H1 (cell line): ENCODE measurements at regions not wholly inside any gene's neighbourhood (a gene's known extent, or its start where the extent isn't known, plus 50 kb on each side); places are given as distances from the start of the nearest gene placed in this dataset.

Source experiments
- CTCF ChIA-PET: fragments of 300-600 bp; sonication (Branson Sonifier 250); formaldehyde crosslinking; loops from one replicate; lab custom pipeline; 2021; ENCODE audit not compliant: partially characterized antibody; lab: Charles Lee
- POLR2A ChIA-PET: fragments of 300-600 bp; sonication (Branson Sonifier 250); formaldehyde crosslinking; loops from one replicate; lab custom pipeline; 2021; ENCODE audit warnings: inconsistent platforms; ENCODE audit not compliant: partially characterized antibody; lab: Charles Lee
- DNase-seq, 2 experiments: peaks; one replicate each; pipeline versions ENCODE4 v3.0.0 to v3.0.0-alpha.2; 2010 to 2022; ENCODE audit warnings: low spot score in 2 of 2, low read depth in 1 of 2, mixed read lengths in 1 of 2
- FAIRE-seq: peaks from 2 replicates; lab custom pipeline; 2011; peaks lifted over from hg19 to GRCh38; lab: Jason Lieb, UNC
- H2AFZ ChIP-seq: 2 replicates; pipeline ENCODE4 v1.8.1; 2012; ENCODE audit warnings: low read length, inconsistent platforms
- H2AK5ac ChIP-seq: 2 replicates; pipeline ENCODE4 v1.6.1; 2013; ENCODE audit warnings: low read depth, low read length
- H2BK120ac ChIP-seq: replicated peaks from 2 replicates; pipeline ENCODE3; 2013; ENCODE audit warnings: low read depth, low read length, inconsistent platforms
- H2BK12ac ChIP-seq: 2 replicates; pipeline ENCODE4 v1.6.1; 2013; ENCODE audit warnings: low read depth, low read length
- H2BK15ac ChIP-seq: 2 replicates; pipeline ENCODE4 v1.6.1; 2013; ENCODE audit warnings: low read length
- H2BK20ac ChIP-seq: 2 replicates; pipeline ENCODE4 v1.6.1; 2013; ENCODE audit warnings: low read length
- H2BK5ac ChIP-seq: 2 replicates; pipeline ENCODE4 v1.6.1; 2013; ENCODE audit warnings: low read depth, low read length
- H3K14ac ChIP-seq: 2 replicates; pipeline ENCODE4 v1.6.1; 2013; ENCODE audit warnings: inconsistent platforms; ENCODE audit not compliant: insufficient read length
- H3K18ac ChIP-seq: 2 replicates; pipeline ENCODE4 v1.6.1; 2013; ENCODE audit warnings: low read length; ENCODE audit errors: extremely low read depth
- H3K23ac ChIP-seq: 2 replicates; pipeline ENCODE4 v1.6.1; 2013; ENCODE audit warnings: inconsistent platforms; ENCODE audit not compliant: insufficient read length
- H3K23me2 ChIP-seq: 2 replicates; pipeline ENCODE4 v1.6.1; 2013; ENCODE audit warnings: low read depth, low read length
- H3K27ac ChIP-seq: 2 replicates; pipeline ENCODE4 v1.6.1; 2011; ENCODE audit warnings: low read depth, low read length, inconsistent platforms
- H3K27me3 ChIP-seq, 4 experiments: replicated peaks in 1 of 4; 1 replicate in 1 of 4; 2 replicates in 3 of 4; pipeline versions ENCODE4 v1.6.1 to v1.8.1; 2011 to 2013; ENCODE audit warnings: low read length in 3 of 4, mild to moderate bottlenecking in 3 of 4, inconsistent platforms in 2 of 4, mixed read lengths in 2 of 4, moderate library complexity in 1 of 4; ENCODE audit not compliant: control insufficient read depth in 3 of 4, insufficient read depth in 3 of 4; ENCODE audit errors: extremely low read depth in 1 of 4
- H3K36me3 ChIP-seq, 4 experiments: 2 replicates each; pipeline versions ENCODE4 v1.6.1 to v1.8.1; 2011 to 2013; ENCODE audit warnings: mild to moderate bottlenecking in 4 of 4, low read length in 3 of 4, moderate library complexity in 2 of 4, control low read depth in 1 of 4, inconsistent platforms in 1 of 4; ENCODE audit not compliant: insufficient read depth in 4 of 4, control insufficient read depth in 2 of 4
- H3K4ac ChIP-seq: replicated peaks from 2 replicates; pipeline ENCODE3; 2013; ENCODE audit warnings: low read length, low read depth, mixed read lengths, inconsistent platforms; ENCODE audit not compliant: insufficient read length
- H3K4me1 ChIP-seq, 4 experiments: replicated peaks in 1 of 4; 1 replicate in 1 of 4; 2 replicates in 3 of 4; pipeline versions ENCODE4 v1.6.1 to v1.8.1; 2011 to 2013; ENCODE audit warnings: low read length in 3 of 4, inconsistent platforms in 2 of 4, mixed read lengths in 1 of 4; ENCODE audit not compliant: insufficient read depth in 4 of 4, control insufficient read depth in 3 of 4
- H3K4me2 ChIP-seq, 2 experiments: 2 replicates each; pipeline versions ENCODE4 v1.6.1 to v1.8.1; 2011 to 2013; ENCODE audit warnings: low read depth in 2 of 2, low read length in 2 of 2, control low read depth in 1 of 2, inconsistent platforms in 1 of 2, mild to moderate bottlenecking in 1 of 2; ENCODE audit not compliant: insufficient read depth in 1 of 2
- H3K4me3 ChIP-seq, 4 experiments: fragments of 200-600, 300-600 bp in 1 of 4; sonication (generic), shearing (Covaris generic), sonication (Bioruptor Twin) in 1 of 4; 2 replicates each; pipeline versions ENCODE4 v1.5.1 to v1.8.1; 2011 to 2016; ENCODE audit warnings: low read length in 4 of 4, low read depth in 3 of 4, control low read depth in 2 of 4, inconsistent platforms in 2 of 4, mild to moderate bottlenecking in 2 of 4, mixed read lengths in 1 of 4, moderate library complexity in 1 of 4; ENCODE audit not compliant: insufficient read depth in 2 of 4; ENCODE audit errors: extremely low read depth in 1 of 4
- H3K56ac ChIP-seq: replicated peaks from 2 replicates; pipeline ENCODE3; 2013; ENCODE audit warnings: low read depth, mild to moderate bottlenecking, mixed read lengths, low read length, inconsistent platforms; ENCODE audit not compliant: insufficient read length
- H3K79me1 ChIP-seq: 2 replicates; pipeline ENCODE4 v1.6.1; 2013; ENCODE audit warnings: low read depth, low read length, control low read depth
- H3K79me2 ChIP-seq, 2 experiments: 2 replicates each; pipeline versions ENCODE4 v1.6.1 to v1.8.1; 2012 to 2013; ENCODE audit warnings: low read length in 2 of 2, mild to moderate bottlenecking in 2 of 2, inconsistent platforms in 1 of 2; ENCODE audit not compliant: insufficient read depth in 2 of 2, control insufficient read depth in 1 of 2
- H3K9ac ChIP-seq, 4 experiments: replicated peaks in 1 of 4; 1 replicate in 1 of 4; 2 replicates in 3 of 4; pipeline versions ENCODE4 v1.6.1 to v1.8.1; 2011 to 2013; ENCODE audit warnings: low read depth in 3 of 4, low read length in 3 of 4, control low read depth in 2 of 4, mild to moderate bottlenecking in 2 of 4, moderate library complexity in 2 of 4, inconsistent platforms in 1 of 4; ENCODE audit errors: extremely low read depth in 1 of 4
- H3K9me3 ChIP-seq, 2 experiments: 2 replicates each; pipeline versions ENCODE4 v1.6.1 to v1.8.1; 2012 to 2013; ENCODE audit warnings: mild to moderate bottlenecking in 2 of 2, moderate library complexity in 2 of 2, control low read depth in 1 of 2, inconsistent platforms in 1 of 2, low read depth in 1 of 2, low read length in 1 of 2, mixed read lengths in 1 of 2; ENCODE audit not compliant: insufficient read depth in 2 of 2
- H4K20me1 ChIP-seq, 2 experiments: replicated peaks in 1 of 2; 2 replicates each; pipeline versions ENCODE3 to v1.8.1; 2011 to 2013; ENCODE audit warnings: inconsistent platforms in 2 of 2, low read length in 2 of 2, mild to moderate bottlenecking in 1 of 2; ENCODE audit not compliant: insufficient read depth in 2 of 2, control insufficient read depth in 1 of 2
- H4K5ac ChIP-seq: 2 replicates; pipeline ENCODE4 v1.6.1; 2013; ENCODE audit warnings: low read length, low read depth, mixed read lengths, inconsistent platforms; ENCODE audit not compliant: insufficient read length
- H4K8ac ChIP-seq: 2 replicates; pipeline ENCODE4 v1.8.0; 2013; ENCODE audit warnings: mild to moderate bottlenecking, moderate library complexity, low read length, inconsistent platforms; ENCODE audit not compliant: insufficient read depth; ENCODE audit errors: extremely low read depth
- H4K91ac ChIP-seq: replicated peaks from 2 replicates; pipeline ENCODE3; 2013; ENCODE audit warnings: low read length, mixed read lengths, inconsistent platforms; ENCODE audit not compliant: insufficient read length
- ASH2L ChIP-seq: fragments of 200-600, 300-600 bp; sonication (generic); IDR thresholded peaks from one replicate; pipeline ENCODE4 v1.7.1; 2017; ENCODE audit warnings: low read length
- BACH1 ChIP-seq: IDR thresholded peaks from 2 replicates; pipeline ENCODE4 v1.6.1; 2012; ENCODE audit warnings: low read length, improper control_type of control experiment
- CBX5 ChIP-seq: fragments of 300-800, 300-1000 bp; sonication (generic); IDR thresholded peaks from 2 replicates; pipeline ENCODE4 v1.7.1; 2016; ENCODE audit warnings: antibody characterized with exemption, low read length, low read depth
- CHD1 ChIP-seq: IDR thresholded peaks from 2 replicates; pipeline ENCODE4 v1.6.1; 2012; ENCODE audit warnings: low read depth, low read length, improper control_type of control experiment
- CTBP2 ChIP-seq: IDR thresholded peaks from 2 replicates; pipeline ENCODE4 v1.7.0; 2011; ENCODE audit warnings: borderline replicate concordance, mild to moderate bottlenecking, moderate library complexity, mixed read lengths, low read length; ENCODE audit not compliant: insufficient read depth, insufficient read length
- EP300 ChIP-seq, 2 experiments: IDR thresholded peaks; 1 replicate in 1 of 2; 2 replicates in 1 of 2; pipeline ENCODE4 v1.6.1; 2011 to 2012; ENCODE audit warnings: low read depth in 2 of 2, low read length in 2 of 2, mild to moderate bottlenecking in 2 of 2, borderline replicate concordance in 1 of 2, inconsistent platforms in 1 of 2, moderate library complexity in 1 of 2
- GABPA ChIP-seq: IDR thresholded peaks from 2 replicates; pipeline ENCODE4 v1.6.1; 2011; ENCODE audit warnings: mild to moderate bottlenecking, low read length, moderate library complexity, borderline replicate concordance; ENCODE audit not compliant: insufficient read depth
- NRF1 ChIP-seq: IDR thresholded peaks from 2 replicates; pipeline ENCODE4 v1.6.1; 2011; ENCODE audit warnings: mild to moderate bottlenecking, low read depth, low read length, improper control_type of control experiment
- PHF8 ChIP-seq: fragments of 200-600 bp; sonication (generic); conservative IDR thresholded peaks from 2 replicates; pipeline ENCODE4 v1.7.1; 2012; ENCODE audit warnings: low read depth, mild to moderate bottlenecking, inconsistent platforms, low read length, moderate library complexity
- RNF2 ChIP-seq: fragments of 200-900, 300-1000 bp; sonication (generic); IDR thresholded peaks from 2 replicates; pipeline ENCODE4 v1.7.1; 2016; ENCODE audit warnings: borderline replicate concordance, low read depth, mild to moderate bottlenecking, antibody characterized with exemption, low read length; ENCODE audit not compliant: poor library complexity, severe bottlenecking; ENCODE audit errors: missing control alignments
- SIN3A ChIP-seq, 2 experiments: IDR thresholded peaks in 1 of 2; conservative IDR thresholded peaks in 1 of 2; 2 replicates each; pipeline ENCODE4 v1.6.1; 2011 to 2012; ENCODE audit warnings: low read length in 2 of 2, improper control_type of control experiment in 1 of 2, low read depth in 1 of 2, mild to moderate bottlenecking in 1 of 2
- USF2 ChIP-seq: IDR thresholded peaks from 2 replicates; pipeline ENCODE4 v1.6.1; 2011; ENCODE audit warnings: low read length, improper control_type of control experiment
- YY1 ChIP-seq: IDR thresholded peaks from 2 replicates; pipeline ENCODE4 v1.6.1; 2011; ENCODE audit warnings: low read depth, mild to moderate bottlenecking, low read length
- WGBS, 2 experiments: shearing (Covaris generic) in 1 of 2; methylation state at CpG; one replicate each; pipeline versions ENCODE4 v1.1.6 to v1.1.7; 2013 to 2015; ENCODE audit warnings: low lambda C conversion rate in 2 of 2, mixed read lengths in 2 of 2, inconsistent platforms in 1 of 2, low coverage in 1 of 2, missing lambda C conversion rate in 1 of 2; ENCODE audit not compliant: insufficient replicate concordance in 2 of 2, insufficient coverage in 1 of 2, insufficient read length in 1 of 2; ENCODE audit errors: extremely low coverage in 1 of 2, missing lambda C conversion rate in 1 of 2; 5-methylcytosine and 5-hydroxymethylcytosine counted together

- Histone ChIP-seq H3K4ac (no peak overlapping the region), H3K9me3 (no peaks in the 10 kb centered on the region), H2BK15ac (no peak overlapping the region), H3K79me2 (no peaks in the 10 kb centered on the region), H4K91ac (no peak overlapping the region), H4K8ac (no peak overlapping the region), H3K27me3 (no peaks in the 10 kb centered on the region), H3K14ac (no peak overlapping the region), H4K20me1 (no peaks in the 10 kb centered on the region), H3K9ac (no peak overlapping the region), H3K4me2 (no peak overlapping the region), H3K18ac (no peak overlapping the region), H2BK12ac (no peak overlapping the region), H2BK20ac (no peak overlapping the region), H3K36me3 (no peaks in the 10 kb centered on the region), H3K27ac (no peak overlapping the region), H2BK120ac (no peak overlapping the region), H3K4me3 (no peak overlapping the region), H4K5ac (no peak overlapping the region), H3K79me1 (no peaks in the 10 kb centered on the region), H3K56ac (no peak overlapping the region), H2AFZ (no peak overlapping the region), H2AK5ac (no peak overlapping the region), H3K23ac (no peak overlapping the region), H3K4me1 (no peaks in the 10 kb centered on the region), H3K23me2 (no peaks in the 10 kb centered on the region), H2BK5ac (no peak overlapping the region)
- DNase-seq (no peak), FAIRE-seq (no peak)
- CTCF ChIA-PET = interaction anchor here (1.6 kb wide), 1 partner anchor 415 kb away, joined by 3 read pairs; no protein-coding TSS in a partner anchor
- WGBS, 2 experiments = 96% methylated on average over 3 of the region's 3 CpGs; no CpG with 5 or more reads in 1 of the 2 experiments
- POLR2A ChIA-PET = no interaction called here
- no peak for TF ChIP-seq YY1
- no peak for TF ChIP-seq BACH1
- no peak for TF ChIP-seq SIN3A (conservative IDR thresholded peaks at IDR 0.05 in 1 of 2, IDR thresholded peaks at IDR 0.05 in 1 of 2; ENCODE audit: low read depth in 1 of 2, low read length in 2 of 2)
- no peak for TF ChIP-seq PHF8
- TF ChIP-seq CHD1 = no peak
- TF ChIP-seq CTBP2 = no peak
- no peak for TF ChIP-seq NRF1
- TF ChIP-seq ASH2L = no peak
- no peak for TF ChIP-seq USF2
- no peak for TF ChIP-seq GABPA
- TF ChIP-seq CBX5 = no peak
- no peak for TF ChIP-seq RNF2
- TF ChIP-seq EP300 (IDR thresholded peaks at IDR 0.05; ENCODE audit: borderline replicate concordance in 1 of 2, low read depth in 2 of 2, low read length in 2 of 2) = no peak
Measured at GRCh38 chr6:151709329-151709728, 98.2 kb upstream of the ESR1 start.
